ENCODE measurements at regions not wholly inside any gene's neighbourhood (a gene's known extent, or its start where the extent isn't known, plus 50 kb on each side); places are given as distances from the start of the nearest gene placed in this dataset.

DNA sequence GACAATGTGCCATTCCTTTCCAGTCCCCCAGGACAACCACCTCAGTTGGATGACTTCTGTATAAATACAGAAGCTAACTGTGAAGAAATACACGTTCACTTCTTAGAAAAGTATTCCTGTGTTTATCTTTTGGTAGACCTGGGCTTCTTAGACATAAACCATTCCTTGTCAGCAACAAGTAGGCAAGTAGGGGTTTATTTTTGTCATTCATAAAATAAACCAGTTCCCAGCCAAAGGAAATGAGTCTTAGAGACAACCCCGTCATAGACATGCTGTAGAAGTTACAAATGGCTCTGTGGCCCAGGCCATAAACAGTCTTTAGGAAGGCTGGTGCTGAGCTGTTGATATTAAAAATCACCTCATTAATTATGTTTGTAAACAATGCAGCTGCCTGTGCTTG lies 243.2 kb downstream of the SPTSSA start:
- DNase-seq (ENCODE audit: low read depth in 2 of 2) = no peak

DNA sequence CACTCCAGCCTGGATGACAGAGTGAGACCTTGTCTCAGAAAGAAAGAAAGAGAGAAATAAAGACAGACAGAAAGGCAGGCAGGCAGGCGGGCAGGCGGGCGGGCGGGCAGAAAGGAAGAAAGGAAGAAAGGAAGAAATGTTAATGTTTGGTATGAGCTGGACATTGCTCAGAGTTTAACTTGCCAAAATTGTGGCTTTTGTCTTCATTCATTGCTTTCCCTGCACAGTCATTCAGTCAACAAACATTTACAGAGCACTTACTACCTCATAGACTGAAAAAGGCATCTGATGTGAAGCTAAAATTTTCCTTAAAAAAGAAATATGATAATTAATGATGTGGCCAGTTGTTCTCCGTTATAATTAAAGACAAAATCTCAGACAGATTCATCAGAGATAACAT lies 247.1 kb downstream of the SPTSSA start:
- DNase-seq (ENCODE audit: low read depth in 2 of 2) = no peak

DNA sequence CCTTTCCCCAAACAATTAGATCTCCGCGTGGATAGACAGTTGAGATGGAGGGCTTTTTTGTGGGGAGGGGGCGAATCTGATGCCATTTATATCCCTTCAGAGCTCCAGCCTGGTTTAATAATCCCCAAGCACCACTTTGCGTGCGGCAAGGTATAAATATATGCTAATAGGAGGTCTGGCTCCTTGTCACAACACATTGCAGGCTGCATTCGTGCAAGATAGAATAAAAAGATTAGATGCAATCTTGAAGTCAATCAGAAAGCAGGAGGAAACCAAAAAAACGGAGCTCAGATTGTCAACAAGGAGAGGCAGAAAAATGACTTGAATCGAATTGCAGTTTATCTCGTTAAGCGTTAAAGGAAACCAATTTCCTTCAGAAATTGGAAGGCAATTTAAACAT lies 248.7 kb downstream of the SPTSSA start:
- no peak for DNase-seq (ENCODE audit: low read depth in 2 of 2)

DNA sequence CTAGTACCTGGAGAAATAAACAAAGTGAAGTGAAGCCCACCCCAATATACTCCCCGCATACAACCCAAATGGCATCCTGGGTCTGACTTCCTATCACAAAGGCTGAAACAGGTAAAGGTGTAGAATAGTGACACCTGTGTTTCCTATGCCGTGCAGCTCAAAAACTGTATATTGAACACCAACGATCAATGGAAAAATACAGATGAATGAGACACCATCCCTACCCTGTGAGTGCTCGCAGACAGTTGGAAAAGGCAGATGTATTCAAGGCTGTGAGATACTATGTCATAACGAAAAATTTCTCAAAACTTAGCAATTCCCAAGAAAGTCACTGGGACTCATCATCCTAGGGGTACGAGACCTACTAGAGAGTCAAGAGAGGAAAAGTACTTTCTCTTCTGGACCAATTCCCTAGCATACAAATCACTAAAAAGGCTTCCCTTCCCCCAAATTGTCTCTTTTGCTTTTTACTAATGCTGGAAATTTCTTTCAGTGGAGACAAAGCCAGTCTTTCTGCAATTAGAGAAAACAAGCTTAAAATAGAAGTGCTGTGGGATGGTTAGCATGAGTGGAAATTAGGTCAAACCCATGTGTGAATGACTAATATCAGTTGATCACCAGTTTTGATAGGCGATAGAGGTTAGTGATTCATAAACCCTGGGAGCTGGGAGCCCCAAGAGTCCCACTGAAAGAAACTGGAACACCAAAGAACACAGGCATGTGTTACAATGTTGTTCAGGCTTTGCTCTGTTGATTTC lies 249.7 kb downstream of the SPTSSA start:
- DNase-seq (ENCODE audit: low read depth in 2 of 2) = no peak

DNA sequence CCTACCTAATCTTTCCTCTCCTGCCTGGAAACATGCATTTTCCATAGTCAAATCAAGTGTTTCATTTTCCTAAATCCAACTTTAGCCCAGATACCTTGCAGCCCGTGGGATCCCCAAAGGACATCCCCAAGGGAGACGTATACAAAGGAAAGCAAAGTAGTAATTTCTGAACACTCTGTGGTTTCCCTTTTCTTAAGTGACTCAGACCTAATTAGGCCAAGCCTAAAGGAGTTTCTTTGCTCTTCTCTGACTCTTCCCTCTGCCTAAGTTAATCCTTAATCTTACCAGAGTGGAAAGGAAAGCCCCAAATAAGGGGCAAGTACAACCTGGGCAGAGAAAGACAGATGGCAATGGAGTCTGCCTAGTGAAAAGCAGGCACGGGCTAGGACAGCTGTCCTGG lies 250.3 kb downstream of the SPTSSA start:
- DNase-seq (ENCODE audit: low read depth in 2 of 2) = no peak

DNA sequence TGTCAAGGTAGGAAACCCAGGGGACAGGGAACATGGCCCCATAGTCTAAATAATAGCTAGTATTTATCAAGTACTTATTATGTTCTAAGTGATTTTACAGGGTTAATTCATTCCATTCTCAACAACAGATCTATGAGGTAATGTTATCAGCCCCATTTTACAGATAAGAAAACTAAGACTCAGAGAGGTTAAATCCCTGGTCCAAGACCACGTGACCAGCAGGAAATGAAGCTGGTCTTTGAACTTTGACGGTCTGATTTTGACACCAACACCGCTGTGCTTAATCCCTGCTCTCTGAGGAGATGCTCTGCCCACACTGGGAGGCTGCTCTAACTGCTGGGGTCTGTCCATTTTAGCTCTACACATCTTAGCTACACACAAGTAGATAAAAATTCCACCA lies 253.5 kb downstream of the SPTSSA start:
- DNase-seq (ENCODE audit: low read depth in 2 of 2) = no peak

DNA sequence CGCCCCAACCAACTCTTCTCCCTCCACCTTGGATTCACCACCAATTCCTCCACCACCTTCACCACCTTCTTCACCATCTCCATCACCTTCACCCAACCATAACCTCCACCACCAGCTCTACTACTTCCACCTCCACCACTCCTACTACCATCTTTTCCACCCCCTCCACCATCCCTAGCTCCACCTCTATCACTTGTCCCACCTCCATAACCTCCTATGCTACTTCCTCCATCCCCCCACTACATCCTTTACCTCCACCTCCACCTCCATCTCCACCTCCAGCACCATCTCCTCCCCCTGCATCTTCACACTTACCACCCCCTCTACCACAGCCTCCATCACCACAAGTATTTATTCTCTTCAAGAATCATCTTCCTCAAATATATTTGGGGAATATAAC lies 254.9 kb upstream of the EGLN3 start:
- DNase-seq (ENCODE audit: low read depth in 2 of 2) = no peak

DNA sequence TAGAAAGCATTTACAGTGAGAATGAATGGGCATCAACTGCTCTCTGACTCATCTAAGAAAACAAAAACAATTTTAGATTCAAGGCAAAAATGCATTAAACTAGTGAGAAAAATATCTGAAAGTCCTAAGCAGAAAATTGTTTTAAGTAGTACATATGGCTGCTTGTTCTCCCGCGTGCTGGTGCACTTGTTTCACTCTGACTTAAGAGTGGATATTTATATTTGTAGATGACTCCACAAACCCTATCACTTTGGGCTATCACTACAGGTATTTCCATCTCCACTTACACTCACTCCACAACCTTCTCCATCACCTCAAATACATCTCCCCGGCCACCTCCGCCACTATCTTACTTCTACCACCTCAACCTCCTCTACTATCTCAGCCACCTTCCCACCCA lies 253.9 kb upstream of the EGLN3 start:
- DNase-seq (ENCODE audit: low read depth in 2 of 2) = no peak

DNA sequence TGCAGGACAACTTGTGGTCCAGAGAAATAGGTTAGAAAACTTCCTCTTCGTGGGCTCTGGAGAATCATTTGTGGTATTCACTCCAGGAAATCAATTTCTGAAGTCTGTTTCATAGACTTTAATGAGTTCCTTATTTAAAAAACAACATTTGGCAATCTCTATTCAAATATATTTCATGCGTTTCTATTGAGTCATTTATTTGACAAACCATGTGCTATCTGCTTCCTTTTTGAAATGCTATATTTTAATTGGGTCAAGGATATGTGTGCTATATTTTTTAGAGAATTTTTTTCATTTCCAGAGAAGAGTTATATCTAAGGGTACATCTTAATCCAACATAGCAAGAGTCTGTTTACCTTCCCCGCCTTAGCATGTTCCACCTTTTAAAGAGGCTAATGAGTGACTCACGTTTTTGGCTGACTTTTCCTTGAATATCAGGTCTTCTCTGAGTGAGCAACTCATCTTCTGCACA lies 252.4 kb upstream of the EGLN3 start:
- peak in 1 of 2 experiments; percentile 26 for DNase-seq (ENCODE audit: low read depth in 2 of 2)

DNA sequence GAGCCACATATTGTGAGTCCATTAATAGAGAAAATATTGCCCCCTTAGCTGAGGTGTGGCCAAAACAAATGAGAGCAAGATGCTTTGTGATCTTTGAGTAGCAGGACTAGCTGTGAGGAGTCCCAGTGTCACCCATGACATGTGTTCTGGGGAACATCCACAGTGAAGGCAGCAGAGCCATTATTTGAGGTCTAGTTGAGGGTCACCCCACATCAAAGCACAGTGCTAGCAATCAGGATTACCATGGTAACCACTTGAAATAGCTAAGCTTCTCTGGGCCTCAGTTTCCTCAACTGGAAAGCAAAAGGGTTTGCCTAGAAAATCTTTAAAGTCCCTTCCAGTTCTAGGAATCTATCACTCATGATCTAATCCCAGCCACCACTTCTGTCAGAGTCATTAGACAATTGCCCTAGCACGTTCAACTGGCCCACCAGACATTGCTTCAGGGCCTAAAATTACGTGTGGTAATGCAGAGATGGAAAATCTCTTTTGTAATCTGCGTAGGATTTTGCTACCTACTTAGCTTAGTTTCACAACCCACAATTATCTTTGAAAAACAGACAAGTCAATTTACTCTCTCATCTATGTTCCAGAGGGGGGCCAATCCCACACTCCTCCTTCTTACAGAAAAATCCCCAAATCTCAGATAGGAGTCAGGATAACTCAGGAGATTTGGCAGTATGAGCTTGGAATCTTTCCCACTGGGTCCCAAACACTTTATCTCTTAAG lies 251.2 kb upstream of the EGLN3 start:
- DNase-seq (ENCODE audit: low read depth in 2 of 2) = no peak

DNA sequence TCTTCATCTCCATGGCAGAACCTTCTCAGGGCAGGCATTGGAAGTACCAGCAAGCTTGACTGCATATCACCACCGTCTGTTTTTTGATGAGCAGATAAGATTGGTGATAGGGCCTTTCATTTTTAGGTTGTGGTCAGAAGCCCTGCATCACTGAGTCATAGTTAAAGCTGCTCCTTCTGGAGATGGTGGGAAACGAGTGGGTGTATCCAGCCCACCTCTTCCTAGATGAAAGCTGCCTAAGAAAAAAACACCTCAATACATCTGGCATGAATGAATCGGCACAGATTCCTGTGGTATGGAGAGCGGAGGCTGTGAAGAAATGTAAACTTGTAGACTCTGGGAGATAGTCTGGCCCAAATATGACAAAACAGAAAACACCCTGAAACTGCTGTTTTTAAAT lies 248.7 kb upstream of the EGLN3 start:
- peak; percentile 61 for DNase-seq (ENCODE audit: low read depth in 2 of 2)

DNA sequence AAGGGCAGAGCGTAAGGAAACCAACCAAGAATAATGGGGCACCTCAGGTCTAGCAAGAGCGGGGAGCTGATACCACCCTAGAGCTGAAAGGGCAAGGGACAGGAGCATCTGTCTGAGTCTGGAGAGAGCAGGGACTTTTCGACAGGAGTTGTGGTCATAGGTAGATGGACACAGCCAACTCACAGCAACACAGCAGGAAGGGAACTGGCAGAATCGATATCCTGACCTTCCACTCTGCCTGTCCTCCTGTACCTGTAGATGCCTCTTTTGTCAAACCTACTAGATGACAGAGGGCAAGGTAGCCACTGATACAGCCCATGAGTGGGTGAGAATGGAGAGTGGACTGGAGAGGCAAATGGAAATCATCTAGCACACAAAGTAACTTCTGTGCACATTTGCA lies 247.2 kb upstream of the EGLN3 start:
- no peak for DNase-seq (ENCODE audit: low read depth in 2 of 2)

DNA sequence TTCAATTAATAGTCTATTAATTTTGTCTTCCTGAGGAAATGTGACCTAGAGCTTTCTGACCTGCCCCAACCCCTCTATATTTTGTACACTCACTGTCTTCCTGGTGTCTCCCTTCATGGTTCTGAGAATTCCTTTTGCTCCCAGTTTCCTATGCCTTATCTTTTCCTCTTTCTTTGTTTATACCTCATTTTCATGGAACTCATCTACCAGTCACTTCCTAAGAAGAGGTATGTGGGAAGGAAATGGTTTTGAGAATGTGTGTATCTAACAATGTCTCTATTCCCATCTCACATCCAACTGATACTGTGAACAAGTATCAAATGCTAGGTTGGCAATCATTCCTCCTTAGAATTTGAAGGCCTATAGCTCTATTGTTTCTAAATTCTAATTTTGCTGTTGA lies 245.1 kb upstream of the EGLN3 start:
- no peak for DNase-seq (ENCODE audit: low read depth in 2 of 2)

DNA sequence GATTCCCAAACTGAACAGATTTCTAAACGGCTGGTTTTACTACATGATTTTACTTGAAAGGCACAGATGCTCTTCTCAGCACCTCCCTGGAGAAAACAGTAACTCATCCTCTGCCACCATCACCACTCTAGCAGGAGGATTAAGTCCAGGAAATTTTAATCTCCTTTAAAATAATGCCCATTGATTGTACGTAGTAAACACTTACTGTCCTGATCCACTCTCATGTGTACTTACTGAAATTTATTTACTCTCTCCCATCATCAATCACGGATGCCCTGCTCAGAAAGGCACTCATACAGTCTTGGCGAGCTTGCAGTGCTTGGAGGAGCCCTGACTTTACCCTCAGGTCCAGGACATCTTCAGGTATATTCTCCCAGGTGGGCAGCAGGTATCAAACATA lies 239.8 kb upstream of the EGLN3 start:
- no peak for DNase-seq (ENCODE audit: low read depth in 2 of 2)

DNA sequence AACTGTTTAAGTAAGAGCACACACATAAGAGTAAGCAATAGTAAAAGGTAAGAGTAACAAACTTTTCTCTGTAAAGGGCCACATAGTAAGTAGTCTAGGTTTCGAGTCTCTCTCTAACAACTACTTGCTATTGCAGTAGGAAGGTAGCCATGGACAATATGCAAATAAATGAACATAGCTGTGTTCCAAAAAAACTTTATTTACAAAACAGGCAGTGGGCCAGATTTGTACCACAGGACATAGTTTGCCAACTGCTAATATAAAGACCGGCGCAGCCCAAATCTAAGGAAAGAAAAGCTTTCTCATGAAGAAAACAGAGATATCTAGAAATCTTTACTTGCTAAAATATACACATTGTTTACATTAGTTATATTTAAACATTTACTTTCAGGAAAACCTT lies 239.0 kb upstream of the EGLN3 start:
- no peak for DNase-seq (ENCODE audit: low read depth in 2 of 2)

DNA sequence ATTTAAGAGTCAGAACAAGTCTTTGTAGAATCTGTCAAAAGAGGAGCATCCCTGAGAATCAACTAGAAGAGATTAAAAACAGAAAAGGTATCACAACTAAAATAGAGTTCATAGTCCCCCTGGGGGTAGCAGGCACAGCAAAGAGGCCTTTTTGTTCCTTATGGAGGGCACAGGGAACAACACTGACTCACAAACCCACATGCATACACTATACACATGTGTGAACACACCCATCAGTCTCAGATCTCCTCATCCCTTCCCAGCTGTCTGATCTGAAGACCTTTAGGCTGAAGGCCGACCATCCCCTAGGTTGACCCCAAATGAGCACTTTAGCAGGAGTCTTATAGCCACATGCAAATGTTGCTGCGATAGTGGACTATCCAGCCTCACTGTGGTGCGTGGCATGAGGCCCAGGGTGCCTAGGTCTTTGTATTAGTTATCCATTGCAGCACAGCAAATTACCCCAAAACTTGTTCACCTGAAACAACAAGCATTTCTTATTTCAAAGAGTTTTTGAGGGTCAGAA lies 236.7 kb upstream of the EGLN3 start:
- DNase-seq (ENCODE audit: low read depth in 2 of 2) = no peak

DNA sequence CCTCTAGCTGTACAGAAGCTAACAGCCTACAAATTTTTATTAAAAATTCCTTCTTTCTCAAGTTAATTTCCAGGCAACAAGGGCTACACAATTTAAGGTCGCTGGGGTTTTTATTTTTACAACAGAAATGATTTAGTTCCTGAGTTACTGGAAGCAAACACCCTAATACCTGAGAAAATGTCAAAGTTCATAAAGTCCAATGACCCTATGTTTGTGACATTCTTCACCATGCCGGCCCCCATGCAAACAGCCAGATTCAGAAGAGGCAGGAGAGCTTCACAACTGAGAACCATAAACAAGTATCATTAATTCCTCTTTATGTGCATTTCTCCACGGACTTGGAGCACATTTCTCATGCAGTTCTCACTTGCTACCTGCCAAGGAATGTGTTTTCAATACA lies 236.2 kb upstream of the EGLN3 start:
- no peak for DNase-seq (ENCODE audit: low read depth in 2 of 2)

DNA sequence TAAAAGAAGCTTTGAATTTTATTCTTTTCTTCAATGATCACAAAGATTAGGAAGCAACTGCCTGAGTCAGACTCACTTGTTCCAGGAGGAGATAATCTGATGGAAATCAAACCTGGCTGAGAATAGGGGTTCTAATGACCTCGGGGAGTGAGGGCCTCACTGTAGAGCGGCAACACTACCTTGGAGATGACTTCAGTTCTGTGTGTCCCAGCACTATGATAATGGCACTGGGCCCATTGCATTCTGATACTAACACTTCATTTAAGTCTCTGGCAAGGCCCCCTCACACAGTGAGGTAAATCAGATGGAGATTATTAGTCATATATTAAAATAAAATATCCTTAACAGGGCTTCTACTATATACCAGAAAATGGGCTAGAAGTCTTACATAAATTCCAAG lies 233.3 kb upstream of the EGLN3 start:
- no peak for DNase-seq (ENCODE audit: low read depth in 2 of 2)

DNA sequence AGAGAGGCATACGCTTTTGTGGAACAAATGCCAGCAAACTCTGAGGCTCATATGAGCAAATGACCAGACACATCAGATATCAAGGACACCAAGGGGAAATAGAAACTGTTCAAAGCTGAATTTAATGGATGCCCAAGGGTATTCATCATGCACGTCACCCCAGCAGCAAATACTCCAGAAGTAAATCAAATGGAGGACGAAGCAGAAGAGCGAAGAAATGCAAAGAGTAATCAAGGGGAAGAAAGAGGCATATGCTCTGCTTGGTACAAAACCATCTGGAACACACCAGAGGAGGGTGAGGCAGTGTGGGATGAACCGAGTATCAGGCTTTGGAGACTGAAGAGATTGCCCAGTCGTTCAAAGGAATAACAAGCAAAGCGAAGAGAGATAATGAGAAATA lies 232.6 kb upstream of the EGLN3 start:
- no peak for DNase-seq (ENCODE audit: low read depth in 2 of 2)

DNA sequence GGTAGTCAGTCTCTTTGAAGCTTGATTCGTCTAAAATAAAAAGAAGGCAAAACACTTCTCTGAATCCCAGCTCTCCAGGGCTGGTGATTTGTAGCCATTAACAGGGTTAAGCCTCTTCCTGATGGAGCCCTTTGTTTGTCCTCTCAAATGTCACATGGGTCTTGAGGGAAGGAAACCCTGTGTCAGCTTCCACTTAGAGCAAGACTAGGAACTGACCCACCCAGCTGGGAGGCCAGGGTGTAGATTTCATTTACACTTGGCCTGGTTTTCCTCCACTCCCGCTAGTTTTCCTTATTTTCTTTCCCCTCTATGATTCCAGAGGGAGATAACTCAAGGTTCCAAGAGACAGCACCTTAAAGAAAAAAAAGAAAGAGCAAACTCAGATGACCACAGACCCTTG lies 230.5 kb upstream of the EGLN3 start:
- no peak for DNase-seq (ENCODE audit: low read depth in 2 of 2)

DNA sequence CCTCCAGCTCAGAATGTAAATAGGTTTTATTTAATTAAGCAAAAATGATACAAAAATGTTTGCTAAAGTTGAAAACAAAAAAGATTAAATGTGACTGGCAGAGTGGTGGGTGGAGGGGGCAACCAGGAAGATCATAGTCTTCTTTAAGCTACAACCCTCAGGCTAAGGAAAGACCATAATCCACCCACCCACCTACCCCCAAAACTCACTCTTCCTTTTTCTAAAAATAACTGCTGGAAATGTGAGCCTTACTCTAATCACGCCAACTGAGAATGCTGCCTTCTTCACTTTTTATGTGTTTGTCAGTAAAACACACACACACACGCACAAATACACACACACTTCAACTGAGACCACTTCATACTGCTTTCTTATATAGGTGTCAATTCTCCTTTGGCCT lies 230.0 kb upstream of the EGLN3 start:
- no peak for DNase-seq (ENCODE audit: low read depth in 2 of 2)

DNA sequence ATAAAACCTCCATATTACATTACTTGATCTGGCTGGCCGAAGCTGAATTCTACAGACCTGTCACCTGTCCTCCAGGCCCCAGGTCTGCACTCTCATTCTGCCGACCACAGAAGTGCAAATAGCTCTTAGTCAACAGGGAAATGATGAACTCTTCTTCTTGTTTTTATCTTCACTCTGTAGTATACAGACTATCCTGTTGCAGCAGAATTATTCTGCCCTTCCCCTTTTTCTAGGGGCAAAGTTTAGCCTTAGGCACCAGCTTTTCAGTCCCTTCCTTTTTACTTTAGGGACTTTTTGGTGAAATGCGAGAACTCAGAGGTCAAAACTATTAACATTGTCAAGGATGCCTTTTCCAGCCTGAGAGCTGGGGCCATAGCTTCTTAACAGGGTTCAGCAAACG lies 229.6 kb upstream of the EGLN3 start:
- no peak for DNase-seq (ENCODE audit: low read depth in 2 of 2)

DNA sequence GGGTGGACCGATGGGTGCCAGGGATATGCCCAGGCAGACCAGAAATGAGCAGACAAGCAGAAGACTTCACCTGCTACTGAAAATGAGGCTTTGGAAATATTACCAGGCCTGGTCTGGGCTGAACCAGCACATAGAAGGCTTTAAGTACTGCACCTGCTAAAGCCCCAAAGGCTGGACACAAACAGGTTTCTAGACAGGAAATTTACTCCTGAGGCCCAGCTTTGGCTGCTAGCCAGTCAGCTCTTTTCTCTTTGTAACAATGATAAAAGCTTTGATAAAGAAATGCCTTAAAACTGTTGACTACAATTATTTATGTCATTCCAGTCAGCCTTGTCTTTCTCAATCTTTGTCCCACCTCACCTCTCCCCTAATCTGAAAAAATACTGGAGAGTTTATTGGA lies 228.9 kb upstream of the EGLN3 start:
- no peak for DNase-seq (ENCODE audit: low read depth in 2 of 2)
